ENCODE measurements at regions not wholly inside any gene's neighbourhood (a gene's known extent, or its start where the extent isn't known, plus 50 kb on each side); places are given as distances from the start of the nearest gene placed in this dataset.

- ChIA-PET CTCF (interaction anchor here (0.7 to 3.2 kb wide), 11 partner anchors 9 to 869 kb away, joined by 3 to 17 read pairs (median 4); no protein-coding TSS in a partner anchor), SMC1A (ENCODE audit: uncharacterized antibody, unreplicated experiment) (interaction anchor here (0.7 to 1.7 kb wide), 8 partner anchors 9 to 979 kb away, joined by 3 to 9 read pairs (median 4); no protein-coding TSS in a partner anchor), RAD21 (ENCODE audit: unreplicated experiment) (interaction anchor here (1.1 to 1.2 kb wide), 2 partner anchors 95 to 242 kb away, joined by 3 to 4 read pairs; no protein-coding TSS in a partner anchor), POLR2A (no interaction called here)
- Histone ChIP-seq H3K9me3 (replicated peaks; ENCODE audit: control insufficient read depth, insufficient read depth, low read length) (no peaks in the 10 kb centered on the region), H3K4me3 (no peak overlapping the region), H3K4me1 (ENCODE audit: control insufficient read depth, insufficient read depth, low read length) (no peaks in the 10 kb centered on the region), H3K27ac (ENCODE audit: control insufficient read depth, insufficient read depth) (no peak overlapping the region), H3K36me3 (ENCODE audit: control insufficient read depth in 2 of 2, insufficient read depth in 2 of 2, low read length in 1 of 2) (no peaks in the 10 kb centered on the region), H3K9ac (ENCODE audit: control insufficient read depth, insufficient read depth, low read length) (no peak overlapping the region), H4K20me1 (ENCODE audit: control insufficient read depth, insufficient read depth) (no peaks in the 10 kb centered on the region), H2AFZ (ENCODE audit: control insufficient read depth, low read depth, low read length) (no peak overlapping the region), H3K79me2 (ENCODE audit: control insufficient read depth, insufficient read depth, low read length) (no peaks in the 10 kb centered on the region), H3K27me3 (replicated peaks in 1 of 2; ENCODE audit: control insufficient read depth in 2 of 2, insufficient read depth in 2 of 2, low read length in 1 of 2) (no peaks in the 10 kb centered on the region), H3K4me2 (ENCODE audit: control insufficient read depth, insufficient read depth) (no peak overlapping the region)
- ATAC-seq (no peak), FAIRE-seq (no peak), DNase-seq (ENCODE audit: low read depth, low spot score) (no peak)
- intact Hi-C loops (cut with micrococcal nuclease; ENCODE audit: unreplicated experiment) (no loop called here), in situ Hi-C loops (cut with MboI) (no loop called here)
- no TSS peak for BruUV-seq (replicated peaks)
- TF ChIP-seq USF2 (IDR thresholded peaks at IDR 0.05; ENCODE audit: borderline replicate concordance, low read depth, low read length), result no peak
- TF ChIP-seq ZNF274 (IDR thresholded peaks at IDR 0.05; ENCODE audit: insufficient read depth, insufficient read length), result no peak
- TF ChIP-seq GATAD2B (conservative IDR thresholded peaks at IDR 0.05; ENCODE audit: low read depth), result no peak
- TF ChIP-seq CBX5 (IDR thresholded peaks at IDR 0.05; ENCODE audit: low read depth), result no peak
- no peak for TF ChIP-seq TBL1XR1 (IDR thresholded peaks at IDR 0.05; ENCODE audit: low read depth, low read length)
- no peak for TF ChIP-seq SUPT20H (IDR thresholded peaks at IDR 0.05; ENCODE audit: borderline replicate concordance, control insufficient read depth, low read depth, low read length)
- no peak for TF ChIP-seq TCF3 (IDR thresholded peaks at IDR 0.05; ENCODE audit: borderline replicate concordance, insufficient read depth, low read depth, low read length)
- WGBS (ENCODE audit: insufficient coverage, insufficient replicate concordance, low lambda C conversion rate, missing lambda C conversion rate), result 33% methylated on average over 4 of the region's 4 CpGs
Observed at GRCh38 chr4:125735102-125735501, 420.3 kb downstream of the FAT4 start.
